Heart right ventricle (tissue), 16 donors: ENCODE measurements at regions not wholly inside any gene's neighbourhood (a gene's known extent, or its start where the extent isn't known, plus 50 kb on each side); places are given as distances from the start of the nearest gene placed in this dataset.

Experiments used
- ATAC-seq, 8 donors: fragments of 200-7000 bp; cut with Tn5 transposase; one replicate each; pipeline ENCODE4 v1.9.1; 2020; ENCODE audit warnings: mild to moderate bottlenecking in 8 of 8, moderate library complexity in 8 of 8, moderate number of reproducible peaks in 1 of 8
- DNase-seq, 2 donors: peaks; one replicate each; pipeline ENCODE4 v3.0.0-alpha.2; 2020
- H3K27ac ChIP-seq, 10 donors: fragments of 200-600 bp; sonication (generic) in 2 of 10; one replicate each; pipeline versions ENCODE4 v1.5.0 to v1.8.0; 2020 to 2022; ENCODE audit warnings: mild to moderate bottlenecking in 3 of 10
- H3K27me3 ChIP-seq, 7 donors: fragments of 200-600 bp; one replicate each; pipeline ENCODE4 v1.8.0; 2021 to 2022; ENCODE audit warnings: mild to moderate bottlenecking in 2 of 7
- H3K36me3 ChIP-seq, 9 donors: fragments of 200-600 bp; sonication (generic) in 1 of 9; one replicate each; pipeline versions ENCODE4 v1.5.0 to v1.8.0; 2020 to 2022; ENCODE audit warnings: mild to moderate bottlenecking in 2 of 9
- H3K4me1 ChIP-seq, 9 donors: fragments of 200-600 bp; sonication (generic) in 1 of 9; one replicate each; pipeline versions ENCODE4 v1.5.0 to v1.8.0; 2020 to 2022; ENCODE audit warnings: mild to moderate bottlenecking in 4 of 9
- H3K4me3 ChIP-seq, 10 donors: fragments of 200-600 bp; sonication (generic) in 2 of 10; one replicate each; pipeline versions ENCODE4 v1.5.0 to v1.8.0; 2020 to 2022; ENCODE audit warnings: mild to moderate bottlenecking in 7 of 10, moderate library complexity in 2 of 10
- H3K9me3 ChIP-seq, 11 donors: fragments of 200-600 bp in 10 of 11; sonication (generic) in 2 of 11; one replicate each; pipeline versions ENCODE4 v1.5.0 to v1.8.0; 2013 to 2022; ENCODE audit warnings: mild to moderate bottlenecking in 2 of 11, control low read depth in 1 of 11, moderate library complexity in 1 of 11
- CTCF ChIP-seq, 9 donors: fragments of 200-600 bp; sonication (generic) in 2 of 9; IDR thresholded peaks; one replicate each; pipeline versions ENCODE4 v1.5.0 to v1.8.0; 2021 to 2022; ENCODE audit warnings: antibody characterized with exemption in 9 of 9, mild to moderate bottlenecking in 5 of 9, moderate library complexity in 1 of 9
- WGBS, 2 donors: extraction: QIAGEN DNeasy Blood & Tissue Kit; methylation state at CpG; one replicate each; pipeline ENCODE4 v1.1.7; 2013; ENCODE audit warnings: inconsistent platforms in 1 of 2; 5-methylcytosine and 5-hydroxymethylcytosine counted together
- intact Hi-C, 10 donors: fragments of 100-400 bp; cut with DNase I; formaldehyde crosslinking; loops; one replicate each; pipeline versions ENCODE4 v1.11.1 to v1.14.2; 2022
- donor health status: Arrhythmogenic right ventricular cardiomyopathy.
- donor health status: ischemic (EF 13 %, LVEDD 7.1; RV severe dilation, severe dysfunction).
- donor health status: healthy with polysubstance abuse.
- donor health status: DM: no; HTN: yes; CAD: no.
- donor health status: DM: no; HTN: no; CAD: no.
- donor health status: ischemic (EF 25% LVEDD 6.9; RV normal size, moderate dysfunction).
- donor health status: ischemic (EF 25% LVEDD 5.7; RV mildly dilated, moderate dysfunction).
- donor health status: healthy.
- donor health status: DM: yes; HTN: yes; CAD: no.
- donor health status: Ischemic cardiomyopathy.
- donor health status: ischemic (EF 35%, LVEDD 5.7; RV mildly dilated, moderate dysfunction).
- donor health status: nonischemic (EF 11% LVEDD 7.7; RV severe dilation, severe dysfunction).
- donor health status: DM: yes; HTN: yes; CAD: no.
- donor health status: PGD.
- donor health status: ischemic (EF 29% LVEDD 5.4; RV normal size, mild dysfunction).
- donor health status: nonischemic (EF 23%, LVEDD 6.1; RV moderate dilation, normal function).

- intact Hi-C loops, result no loop called here
- H3K4me3 ChIP-seq, result no peak overlapping the region
- no peaks in the 10 kb centered on the region for H3K36me3 ChIP-seq
- H3K27ac ChIP-seq, result no peak overlapping the region
- no peak for ATAC-seq
- no peak for DNase-seq
- 67 to 77% methylated on average over 2 of the region's 2 CpGs for WGBS, 2 donors
- no peak for TF ChIP-seq CTCF (IDR thresholded peaks at IDR 0.05)
- no peaks in the 10 kb centered on the region for H3K4me1 ChIP-seq
- no peaks in the 10 kb centered on the region for H3K27me3 ChIP-seq
- H3K9me3 ChIP-seq, result no peaks in the 10 kb centered on the region
These were observed 369.0 kb upstream of the CDIN1 start for GRCh38 chr15:36210426-36210825.

GRCh38 chr15:36218322-36218721 lies 361.1 kb upstream of the CDIN1 start:
- 86 to 90% methylated on average over 3 of the region's 3 CpGs for WGBS, 2 donors
- intact Hi-C loops, result no loop called here
- no peak overlapping the region for H3K4me3 ChIP-seq
- H3K27me3 ChIP-seq, result no peaks in the 10 kb centered on the region
- TF ChIP-seq CTCF (IDR thresholded peaks at IDR 0.05), result no peak
- no peak for DNase-seq
- H3K27ac ChIP-seq, result no peak overlapping the region
- peaks cover 0 to 21% (median 6%) of the 10 kb centered on the region in 11 donors for H3K9me3 ChIP-seq
- no peaks in the 10 kb centered on the region for H3K36me3 ChIP-seq
- ATAC-seq, result no peak
- no peaks in the 10 kb centered on the region for H3K4me1 ChIP-seq

- no peak for ATAC-seq
- Histone ChIP-seq H3K4me3 (no peak overlapping the region), H3K36me3 (no peaks in the 10 kb centered on the region), H3K27me3 (no peaks in the 10 kb centered on the region), H3K4me1 (no peaks in the 10 kb centered on the region), H3K27ac (no peak overlapping the region), H3K9me3 (peaks cover 0 to 21% (median 6%) of the 10 kb centered on the region in 11 donors)
- intact Hi-C loops, result no loop called here
- WGBS, 2 donors, result 87 to 88% methylated on average over 2 of the region's 2 CpGs
- no peak for DNase-seq
- TF ChIP-seq CTCF (IDR thresholded peaks at IDR 0.05), result no peak
These were observed 360.4 kb upstream of the CDIN1 start for GRCh38 chr15:36218991-36219390.

GRCh38 chr15:36221992-36222391 lies 357.4 kb upstream of the CDIN1 start:
- intact Hi-C loops, result no loop called here
- 86 to 88% methylated on average over 1 of the region's 1 CpG for WGBS, 2 donors
- H3K27me3 ChIP-seq, result no peaks in the 10 kb centered on the region
- no peak overlapping the region for H3K4me3 ChIP-seq
- no peak for ATAC-seq
- H3K36me3 ChIP-seq, result no peaks in the 10 kb centered on the region
- H3K27ac ChIP-seq, result no peak overlapping the region
- DNase-seq, result no peak
- no peak for TF ChIP-seq CTCF (IDR thresholded peaks at IDR 0.05)
- H3K4me1 ChIP-seq, result no peaks in the 10 kb centered on the region
- H3K9me3 ChIP-seq, result peaks cover 0 to 29% (median 6%) of the 10 kb centered on the region in 11 donors

GRCh38 chr15:36230776-36231175 lies 348.6 kb upstream of the CDIN1 start:
- no peak for TF ChIP-seq CTCF (IDR thresholded peaks at IDR 0.05)
- no peak for ATAC-seq
- Histone ChIP-seq H3K4me3 (no peak overlapping the region), H3K27ac (no peak overlapping the region), H3K27me3 (no peaks in the 10 kb centered on the region), H3K4me1 (no peaks in the 10 kb centered on the region), H3K36me3 (no peaks in the 10 kb centered on the region), H3K9me3 (peaks cover 0 to 15% (median 0%) of the 10 kb centered on the region in 11 donors)
- DNase-seq, result no peak
- intact Hi-C loops, result no loop called here
- WGBS, 2 donors, result 79 to 85% methylated on average over 2 of the region's 2 CpGs
